ENCODE measurements at regions not wholly inside any gene's neighbourhood (a gene's known extent, or its start where the extent isn't known, plus 50 kb on each side); places are given as distances from the start of the nearest gene placed in this dataset.
"Not testable (repeated sequence)": the region's sequence is repeated elsewhere in the genome, so short reads cannot be mapped to it uniquely, and the experiment has no call there.

GRCh38 chr2:194700116-194700515, 956.9 kb upstream of the SLC39A10 start:
- DNase-seq, result no peak
- Mint-ChIP-seq H3K27ac (no peak overlapping the region), H3K27me3 (no peaks in the 10 kb centered on the region), H3K36me3 (no peaks in the 10 kb centered on the region), H3K9me3 (peaks cover 0 to 4% of the 10 kb centered on the region in 2 donors), H3K4me1 (no peaks in the 10 kb centered on the region), H3K4me3 (no peak overlapping the region)
- ATAC-seq (replicated peaks), result no peak

GRCh38 chr2:194698012-194698411, 959.0 kb upstream of the SLC39A10 start:
- H3K4me1 Mint-ChIP-seq, result no peaks in the 10 kb centered on the region
- DNase-seq (no peak), ATAC-seq (replicated peaks) (no peak)
- H3K9me3 Mint-ChIP-seq, result peaks cover 0 to 5% of the 10 kb centered on the region in 2 donors
- no peaks in the 10 kb centered on the region for H3K36me3 Mint-ChIP-seq
- H3K4me3 Mint-ChIP-seq, result no peak overlapping the region
- H3K27me3 Mint-ChIP-seq, result no peaks in the 10 kb centered on the region
- H3K27ac Mint-ChIP-seq, result no peak overlapping the region

GRCh38 chr2:194697439-194697838, 959.6 kb upstream of the SLC39A10 start:
- no peak for DNase-seq
- no peak overlapping the region for H3K27ac Mint-ChIP-seq
- H3K4me3 Mint-ChIP-seq, result no peak overlapping the region
- peaks cover 0 to 5% of the 10 kb centered on the region in 2 donors for H3K9me3 Mint-ChIP-seq
- H3K36me3 Mint-ChIP-seq, result no peaks in the 10 kb centered on the region
- H3K4me1 Mint-ChIP-seq, result no peaks in the 10 kb centered on the region
- H3K27me3 Mint-ChIP-seq, result no peaks in the 10 kb centered on the region
- no peak for ATAC-seq (replicated peaks)

GRCh38 chr2:194696690-194697089, 960.3 kb upstream of the SLC39A10 start:
- peaks cover 0 to 5% of the 10 kb centered on the region in 2 donors for H3K9me3 Mint-ChIP-seq
- H3K4me3 Mint-ChIP-seq, result no peak overlapping the region
- no peak overlapping the region for H3K27ac Mint-ChIP-seq
- no peaks in the 10 kb centered on the region for H3K36me3 Mint-ChIP-seq
- DNase-seq (no peak), ATAC-seq (replicated peaks) (no peak)
- H3K4me1 Mint-ChIP-seq, result no peaks in the 10 kb centered on the region
- H3K27me3 Mint-ChIP-seq, result no peaks in the 10 kb centered on the region

GRCh38 chr2:194686569-194686968, 970.5 kb upstream of the SLC39A10 start:
- Mint-ChIP-seq H3K36me3 (no peaks in the 10 kb centered on the region), H3K4me3 (no peak overlapping the region), H3K4me1 (no peaks in the 10 kb centered on the region), H3K9me3 (no peaks in the 10 kb centered on the region), H3K27me3 (no peaks in the 10 kb centered on the region), H3K27ac (no peak overlapping the region)
- DNase-seq, result no peak
- ATAC-seq (replicated peaks), result no peak

- Mint-ChIP-seq H3K36me3 (no peaks in the 10 kb centered on the region), H3K9me3 (no peaks in the 10 kb centered on the region), H3K27ac (no peak overlapping the region)
Observed at GRCh38 chr2:194674043-194674442, 983.0 kb upstream of the SLC39A10 start.

GRCh38 chr2:194672994-194673393, 984.0 kb upstream of the SLC39A10 start:
- ATAC-seq (replicated peaks), result no peak
- H3K36me3 Mint-ChIP-seq, result no peaks in the 10 kb centered on the region
- H3K27ac Mint-ChIP-seq, result no peak overlapping the region
- H3K4me3 Mint-ChIP-seq, result no peak overlapping the region
- no peaks in the 10 kb centered on the region for H3K4me1 Mint-ChIP-seq
- H3K9me3 Mint-ChIP-seq, result no peaks in the 10 kb centered on the region
- no peaks in the 10 kb centered on the region for H3K27me3 Mint-ChIP-seq
- DNase-seq, result no peak

More at GRCh38 chr2:194674043-194674442, 983.0 kb upstream of the SLC39A10 start:
- no peaks in the 10 kb centered on the region for H3K27me3 Mint-ChIP-seq
- no peak for ATAC-seq (replicated peaks)
- H3K4me1 Mint-ChIP-seq, result no peaks in the 10 kb centered on the region
- no peak overlapping the region for H3K4me3 Mint-ChIP-seq
- no peak for DNase-seq

- Mint-ChIP-seq H3K27ac (no peak overlapping the region), H3K36me3 (no peaks in the 10 kb centered on the region), H3K9me3 (no peaks in the 10 kb centered on the region), H3K27me3 (no peaks in the 10 kb centered on the region), H3K4me3 (no peak overlapping the region), H3K4me1 (no peaks in the 10 kb centered on the region)
- ATAC-seq (replicated peaks) (no peak), DNase-seq (no peak)
Observed at GRCh38 chr2:194661431-194661830, 995.6 kb upstream of the SLC39A10 start.

- H3K9me3 Mint-ChIP-seq; H3K36me3 Mint-ChIP-seq; H3K4me1 Mint-ChIP-seq; H3K27me3 Mint-ChIP-seq; H3K27ac Mint-ChIP-seq; H3K4me3 Mint-ChIP-seq; DNase-seq; ATAC-seq (replicated peaks): not testable (repeated sequence)
Observed at GRCh38 chr2:194639057-194639456, 1018.0 kb upstream of the SLC39A10 start.

- Mint-ChIP-seq H3K27me3 (no peaks in the 10 kb centered on the region), H3K27ac (no peak overlapping the region), H3K9me3 (peaks cover 0 to 3% of the 10 kb centered on the region in 2 donors), H3K4me1 (no peaks in the 10 kb centered on the region), H3K4me3 (no peak overlapping the region), H3K36me3 (no peaks in the 10 kb centered on the region)
- no peak for ATAC-seq (replicated peaks)
- no peak for DNase-seq
Observed at GRCh38 chr2:194621945-194622344, 1035.1 kb upstream of the SLC39A10 start.

- no peak overlapping the region for H3K4me3 Mint-ChIP-seq
- H3K36me3 Mint-ChIP-seq, result no peaks in the 10 kb centered on the region
- no peaks in the 10 kb centered on the region for H3K4me1 Mint-ChIP-seq
- no peaks in the 10 kb centered on the region for H3K27me3 Mint-ChIP-seq
- DNase-seq (no peak), ATAC-seq (replicated peaks) (no peak)
- no peak overlapping the region for H3K27ac Mint-ChIP-seq
- peaks cover 0 to 3% of the 10 kb centered on the region in 2 donors for H3K9me3 Mint-ChIP-seq
Observed at GRCh38 chr2:194619366-194619765, 1037.7 kb upstream of the SLC39A10 start.

- DNase-seq (no peak), ATAC-seq (replicated peaks) (no peak)
- no peaks in the 10 kb centered on the region for H3K4me1 Mint-ChIP-seq
- no peak overlapping the region for H3K27ac Mint-ChIP-seq
- no peaks in the 10 kb centered on the region for H3K27me3 Mint-ChIP-seq
- no peak overlapping the region for H3K4me3 Mint-ChIP-seq
- H3K9me3 Mint-ChIP-seq, result peaks cover 0 to 3% of the 10 kb centered on the region in 2 donors
- no peaks in the 10 kb centered on the region for H3K36me3 Mint-ChIP-seq
Observed at GRCh38 chr2:194618432-194618831, 1038.6 kb upstream of the SLC39A10 start.

GRCh38 chr2:194616334-194616733, 1040.7 kb upstream of the SLC39A10 start:
- ATAC-seq (replicated peaks), result no peak
- H3K27me3 Mint-ChIP-seq, result no peaks in the 10 kb centered on the region
- peaks cover 0 to 5% of the 10 kb centered on the region in 2 donors for H3K9me3 Mint-ChIP-seq
- H3K4me3 Mint-ChIP-seq, result no peak overlapping the region
- no peaks in the 10 kb centered on the region for H3K4me1 Mint-ChIP-seq
- H3K27ac Mint-ChIP-seq, result no peak overlapping the region
- no peaks in the 10 kb centered on the region for H3K36me3 Mint-ChIP-seq
- no peak for DNase-seq

GRCh38 chr2:194610297-194610696, 1046.7 kb upstream of the SLC39A10 start:
- Mint-ChIP-seq H3K4me1 (no peaks in the 10 kb centered on the region), H3K4me3 (no peak overlapping the region), H3K27ac (no peak overlapping the region), H3K27me3 (no peaks in the 10 kb centered on the region), H3K36me3 (no peaks in the 10 kb centered on the region), H3K9me3 (peaks cover 0 to 7% of the 10 kb centered on the region in 2 donors)
- no peak for DNase-seq
- no peak for ATAC-seq (replicated peaks)

GRCh38 chr2:194603429-194603828, 1053.6 kb upstream of the SLC39A10 start:
- Mint-ChIP-seq H3K27ac (no peak overlapping the region), H3K36me3 (no peaks in the 10 kb centered on the region), H3K27me3 (no peaks in the 10 kb centered on the region), H3K4me3 (no peak overlapping the region), H3K9me3 (peaks cover 6 to 14% of the 10 kb centered on the region in 2 donors), H3K4me1 (no peaks in the 10 kb centered on the region)
- DNase-seq, result no peak
- ATAC-seq (replicated peaks), result no peak

GRCh38 chr2:194602750-194603149, 1054.3 kb upstream of the SLC39A10 start:
- no peak overlapping the region for H3K4me3 Mint-ChIP-seq
- H3K4me1 Mint-ChIP-seq, result no peaks in the 10 kb centered on the region
- H3K27me3 Mint-ChIP-seq, result no peaks in the 10 kb centered on the region
- no peak overlapping the region for H3K27ac Mint-ChIP-seq
- DNase-seq (no peak), ATAC-seq (replicated peaks) (no peak)
- no peaks in the 10 kb centered on the region for H3K36me3 Mint-ChIP-seq
- peaks cover 6 to 14% of the 10 kb centered on the region in 2 donors for H3K9me3 Mint-ChIP-seq
